ENCODE measurements at regions not wholly inside any gene's neighbourhood (a gene's known extent, or its start where the extent isn't known, plus 50 kb on each side); places are given as distances from the start of the nearest gene placed in this dataset.
"Not testable (repeated sequence)": the region's sequence is repeated elsewhere in the genome, so short reads cannot be mapped to it uniquely, and the experiment has no call there.

- intact Hi-C loops (cut with DNase I), result no loop called here
- Histone ChIP-seq H3K36me3 (replicated peaks in 1 of 2; ENCODE audit: insufficient read depth in 1 of 2, low read depth in 2 of 2) (no peaks in the 10 kb centered on the region), H3K27ac (no peak overlapping the region), H3K4me3 (no peak overlapping the region), H3K4me1 (peaks cover 15% of the 10 kb centered on the region), H3K27me3 (no peaks in the 10 kb centered on the region), H3K9me3 (no peaks in the 10 kb centered on the region)
- DNase-seq (peak in 3 of 4 donors; percentile 20 to 49 (median 30)), ATAC-seq (peak; percentile 33)
- WGBS, 2 donors, result 26 to 37% methylated on average over 3 of the region's 3 CpGs
- TF ChIP-seq CTCF (IDR thresholded peaks at IDR 0.05) (no peak), POLR2A (IDR thresholded peaks at IDR 0.05) (no peak)
Observed at GRCh38 chr14:88961214-88961613, 136.8 kb downstream of the TTC8 start.

GRCh38 chr14:88962356-88962755 is 137.9 kb downstream of the TTC8 start:
- ATAC-seq (no peak), DNase-seq (no peak)
- H3K4me3 ChIP-seq, result no peak overlapping the region
- TF ChIP-seq POLR2A (IDR thresholded peaks at IDR 0.05), result no peak
- no peak for TF ChIP-seq CTCF (IDR thresholded peaks at IDR 0.05)
- 77 to 84% methylated on average over 4 of the region's 4 CpGs for WGBS, 2 donors
- no peaks in the 10 kb centered on the region for H3K36me3 ChIP-seq (replicated peaks in 1 of 2; ENCODE audit: insufficient read depth in 1 of 2, low read depth in 2 of 2)
- intact Hi-C loops (cut with DNase I), result no loop called here
- H3K4me1 ChIP-seq, result peaks cover 15% of the 10 kb centered on the region
- no peak overlapping the region for H3K27ac ChIP-seq
- no peaks in the 10 kb centered on the region for H3K9me3 ChIP-seq
- no peaks in the 10 kb centered on the region for H3K27me3 ChIP-seq

GRCh38 chr14:88967299-88967698 is 142.8 kb downstream of the TTC8 start:
- TF ChIP-seq CTCF (IDR thresholded peaks at IDR 0.05) (no peak), POLR2A (IDR thresholded peaks at IDR 0.05) (no peak)
- DNase-seq, result no peak
- H3K27ac ChIP-seq, result no peak overlapping the region
- WGBS, 2 donors, result 73 to 83% methylated on average over 3 of the region's 3 CpGs
- intact Hi-C loops (cut with DNase I), result no loop called here
- H3K36me3 ChIP-seq (replicated peaks in 1 of 2; ENCODE audit: insufficient read depth in 1 of 2, low read depth in 2 of 2), result no peaks in the 10 kb centered on the region
- ATAC-seq, result no peak
- H3K4me3 ChIP-seq, result no peak overlapping the region
- no peaks in the 10 kb centered on the region for H3K27me3 ChIP-seq
- no peaks in the 10 kb centered on the region for H3K4me1 ChIP-seq
- H3K9me3 ChIP-seq, result no peaks in the 10 kb centered on the region

GRCh38 chr14:88975043-88975830 is 150.8 kb downstream of the TTC8 start:
- ATAC-seq (no peak), DNase-seq (no peak)
- no peak overlapping the region for H3K4me3 ChIP-seq
- 40% methylated on average over 3 of the region's 3 CpGs for WGBS, 2 donors
- H3K9me3 ChIP-seq, result no peaks in the 10 kb centered on the region
- intact Hi-C loops (cut with DNase I), result no loop called here
- TF ChIP-seq POLR2A (IDR thresholded peaks at IDR 0.05), result no peak
- H3K27me3 ChIP-seq, result peaks cover 0 to 4% of the 10 kb centered on the region in 2 donors
- no peaks in the 10 kb centered on the region for H3K4me1 ChIP-seq
- no peaks in the 10 kb centered on the region for H3K36me3 ChIP-seq (replicated peaks in 1 of 2; ENCODE audit: insufficient read depth in 1 of 2, low read depth in 2 of 2)
- H3K27ac ChIP-seq, result no peak overlapping the region

GRCh38 chr14:88975926-88976325 is 151.5 kb downstream of the TTC8 start:
- DNase-seq, result no peak
- H3K4me1 ChIP-seq, result no peaks in the 10 kb centered on the region
- H3K9me3 ChIP-seq, result no peaks in the 10 kb centered on the region
- intact Hi-C loops (cut with DNase I), result no loop called here
- no peak for TF ChIP-seq POLR2A (IDR thresholded peaks at IDR 0.05)
- no peak for TF ChIP-seq CTCF (IDR thresholded peaks at IDR 0.05)
- H3K27ac ChIP-seq, result no peak overlapping the region
- H3K27me3 ChIP-seq, result peaks cover 0 to 4% of the 10 kb centered on the region in 2 donors
- 45% methylated on average over 2 of the region's 2 CpGs for WGBS, 2 donors
- no peak for ATAC-seq
- H3K36me3 ChIP-seq (replicated peaks in 1 of 2; ENCODE audit: insufficient read depth in 1 of 2, low read depth in 2 of 2), result no peaks in the 10 kb centered on the region
- no peak overlapping the region for H3K4me3 ChIP-seq

GRCh38 chr14:88980907-88981306 is 156.5 kb downstream of the TTC8 start:
- H3K27me3 ChIP-seq; H3K9me3 ChIP-seq; ATAC-seq; DNase-seq; H3K36me3 ChIP-seq (replicated peaks in 1 of 2; ENCODE audit: insufficient read depth in 1 of 2, low read depth in 2 of 2); H3K4me1 ChIP-seq; H3K27ac ChIP-seq; H3K4me3 ChIP-seq; intact Hi-C loops (cut with DNase I): not testable (repeated sequence)
- 49 to 70% methylated on average over 4 of the region's 4 CpGs for WGBS, 2 donors

All from body of pancreas (tissue), 4 donors.